ENCODE measurements at regions not wholly inside any gene's neighbourhood (a gene's known extent, or its start where the extent isn't known, plus 50 kb on each side); places are given as distances from the start of the nearest gene placed in this dataset.

GRCh38 chr9:101814064-101814463 lies 75.6 kb upstream of the GRIN3A start:
- TF ChIP-seq, protein P1, sequence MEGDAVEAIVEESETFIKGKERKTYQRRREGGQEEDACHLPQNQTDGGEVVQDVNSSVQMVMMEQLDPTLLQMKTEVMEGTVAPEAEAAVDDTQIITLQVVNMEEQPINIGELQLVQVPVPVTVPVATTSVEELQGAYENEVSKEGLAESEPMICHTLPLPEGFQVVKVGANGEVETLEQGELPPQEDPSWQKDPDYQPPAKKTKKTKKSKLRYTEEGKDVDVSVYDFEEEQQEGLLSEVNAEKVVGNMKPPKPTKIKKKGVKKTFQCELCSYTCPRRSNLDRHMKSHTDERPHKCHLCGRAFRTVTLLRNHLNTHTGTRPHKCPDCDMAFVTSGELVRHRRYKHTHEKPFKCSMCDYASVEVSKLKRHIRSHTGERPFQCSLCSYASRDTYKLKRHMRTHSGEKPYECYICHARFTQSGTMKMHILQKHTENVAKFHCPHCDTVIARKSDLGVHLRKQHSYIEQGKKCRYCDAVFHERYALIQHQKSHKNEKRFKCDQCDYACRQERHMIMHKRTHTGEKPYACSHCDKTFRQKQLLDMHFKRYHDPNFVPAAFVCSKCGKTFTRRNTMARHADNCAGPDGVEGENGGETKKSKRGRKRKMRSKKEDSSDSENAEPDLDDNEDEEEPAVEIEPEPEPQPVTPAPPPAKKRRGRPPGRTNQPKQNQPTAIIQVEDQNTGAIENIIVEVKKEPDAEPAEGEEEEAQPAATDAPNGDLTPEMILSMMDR (IDR thresholded peaks at IDR 0.05; ENCODE audit: insufficient read depth, low read length) = no peak
- TF ChIP-seq POLR2AphosphoS5 (IDR thresholded peaks at IDR 0.05; ENCODE audit: low read depth) = no peak
- TF ChIP-seq GABPA (IDR thresholded peaks at IDR 0.05; ENCODE audit: low read depth) = no peak
- TF ChIP-seq, protein P2, sequence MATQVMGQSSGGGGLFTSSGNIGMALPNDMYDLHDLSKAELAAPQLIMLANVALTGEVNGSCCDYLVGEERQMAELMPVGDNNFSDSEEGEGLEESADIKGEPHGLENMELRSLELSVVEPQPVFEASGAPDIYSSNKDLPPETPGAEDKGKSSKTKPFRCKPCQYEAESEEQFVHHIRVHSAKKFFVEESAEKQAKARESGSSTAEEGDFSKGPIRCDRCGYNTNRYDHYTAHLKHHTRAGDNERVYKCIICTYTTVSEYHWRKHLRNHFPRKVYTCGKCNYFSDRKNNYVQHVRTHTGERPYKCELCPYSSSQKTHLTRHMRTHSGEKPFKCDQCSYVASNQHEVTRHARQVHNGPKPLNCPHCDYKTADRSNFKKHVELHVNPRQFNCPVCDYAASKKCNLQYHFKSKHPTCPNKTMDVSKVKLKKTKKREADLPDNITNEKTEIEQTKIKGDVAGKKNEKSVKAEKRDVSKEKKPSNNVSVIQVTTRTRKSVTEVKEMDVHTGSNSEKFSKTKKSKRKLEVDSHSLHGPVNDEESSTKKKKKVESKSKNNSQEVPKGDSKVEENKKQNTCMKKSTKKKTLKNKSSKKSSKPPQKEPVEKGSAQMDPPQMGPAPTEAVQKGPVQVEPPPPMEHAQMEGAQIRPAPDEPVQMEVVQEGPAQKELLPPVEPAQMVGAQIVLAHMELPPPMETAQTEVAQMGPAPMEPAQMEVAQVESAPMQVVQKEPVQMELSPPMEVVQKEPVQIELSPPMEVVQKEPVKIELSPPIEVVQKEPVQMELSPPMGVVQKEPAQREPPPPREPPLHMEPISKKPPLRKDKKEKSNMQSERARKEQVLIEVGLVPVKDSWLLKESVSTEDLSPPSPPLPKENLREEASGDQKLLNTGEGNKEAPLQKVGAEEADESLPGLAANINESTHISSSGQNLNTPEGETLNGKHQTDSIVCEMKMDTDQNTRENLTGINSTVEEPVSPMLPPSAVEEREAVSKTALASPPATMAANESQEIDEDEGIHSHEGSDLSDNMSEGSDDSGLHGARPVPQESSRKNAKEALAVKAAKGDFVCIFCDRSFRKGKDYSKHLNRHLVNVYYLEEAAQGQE (IDR thresholded peaks at IDR 0.05; ENCODE audit: insufficient replicate concordance, low read depth) = no peak
